ENCODE measurements at regions not wholly inside any gene's neighbourhood (a gene's known extent, or its start where the extent isn't known, plus 50 kb on each side); places are given as distances from the start of the nearest gene placed in this dataset.

DNA sequence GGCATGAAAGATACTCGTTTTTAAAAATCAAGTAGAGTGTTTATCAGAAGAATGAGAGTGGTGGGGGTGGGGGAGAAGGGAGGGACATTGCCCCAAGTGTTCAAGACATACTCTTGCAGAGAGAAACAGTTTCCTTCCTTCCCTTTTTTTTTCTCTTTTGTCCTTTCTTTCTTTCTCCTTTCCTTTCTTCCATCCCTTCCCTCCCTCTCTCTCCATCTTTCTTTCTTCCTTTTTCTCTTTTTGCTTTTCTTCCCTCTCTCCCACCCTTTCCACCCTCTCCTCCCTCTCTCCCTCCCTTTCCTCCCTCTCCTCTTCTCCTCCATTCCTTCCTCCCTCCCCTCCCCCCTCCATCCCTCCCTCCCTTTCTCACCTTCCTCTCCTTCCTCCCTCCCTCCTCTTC, 478.3 kb upstream of the EDIL3 start:
- DNase-seq (ENCODE audit: low read depth) = no peak
- TF ChIP-seq, protein P1, sequence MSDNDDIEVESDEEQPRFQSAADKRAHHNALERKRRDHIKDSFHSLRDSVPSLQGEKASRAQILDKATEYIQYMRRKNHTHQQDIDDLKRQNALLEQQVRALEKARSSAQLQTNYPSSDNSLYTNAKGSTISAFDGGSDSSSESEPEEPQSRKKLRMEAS (IDR thresholded peaks at IDR 0.05; ENCODE audit: low read depth, low read length) = no peak
- TF ChIP-seq MYC (IDR thresholded peaks at IDR 0.05; ENCODE audit: low read depth, low read length) (no peak), CTCF (IDR thresholded peaks at IDR 0.05; ENCODE audit: low read depth, low read length) (no peak), POLR2A (IDR thresholded peaks at IDR 0.05; ENCODE audit: extremely low read depth, insufficient read length) (no peak)
- no peak overlapping the region for H3K4me3 ChIP-seq (ENCODE audit: low read depth, low read length)

DNA sequence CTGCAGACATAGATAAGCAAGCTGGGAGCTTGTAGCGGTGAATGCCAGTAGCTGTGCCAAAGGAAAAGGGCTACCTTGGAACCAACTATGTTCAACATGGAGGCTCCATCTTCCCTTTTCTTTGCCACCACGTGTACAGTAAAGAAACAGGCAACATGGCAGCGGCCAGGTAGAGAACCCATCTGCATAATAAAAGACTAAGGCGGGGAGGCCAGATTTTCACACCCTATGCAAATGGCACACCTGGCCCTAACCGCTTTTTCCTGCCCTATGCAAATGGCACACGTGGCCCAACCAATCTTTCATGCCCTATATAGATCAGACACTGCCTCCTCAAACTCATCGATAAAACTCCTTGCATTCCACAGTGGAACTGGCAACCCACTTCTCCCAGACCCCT, 477.5 kb upstream of the EDIL3 start:
- no peak overlapping the region for H3K4me3 ChIP-seq (ENCODE audit: low read depth, low read length)
- no peak for DNase-seq (ENCODE audit: low read depth)
- TF ChIP-seq CTCF (IDR thresholded peaks at IDR 0.05; ENCODE audit: low read depth, low read length) = no peak
- TF ChIP-seq POLR2A (IDR thresholded peaks at IDR 0.05; ENCODE audit: extremely low read depth, insufficient read length) = no peak
- TF ChIP-seq, protein P1 (IDR thresholded peaks at IDR 0.05; ENCODE audit: low read depth, low read length) = no peak
- TF ChIP-seq MYC (IDR thresholded peaks at IDR 0.05; ENCODE audit: low read depth, low read length) = no peak

GRCh38 chr5:84861306-84861705, 476.6 kb upstream of the EDIL3 start:
- no peak for DNase-seq (ENCODE audit: low read depth)
- TF ChIP-seq POLR2A (IDR thresholded peaks at IDR 0.05; ENCODE audit: extremely low read depth, insufficient read length) (no peak), CTCF (IDR thresholded peaks at IDR 0.05; ENCODE audit: low read depth, low read length) (no peak), MYC (IDR thresholded peaks at IDR 0.05; ENCODE audit: low read depth, low read length) (no peak)
- TF ChIP-seq, protein P1 (IDR thresholded peaks at IDR 0.05; ENCODE audit: low read depth, low read length) = no peak
- no peak overlapping the region for H3K4me3 ChIP-seq (ENCODE audit: low read depth, low read length)

- H3K4me3 ChIP-seq (ENCODE audit: low read depth, low read length) = no peak overlapping the region
- no peak for DNase-seq (ENCODE audit: low read depth)
- TF ChIP-seq CTCF (IDR thresholded peaks at IDR 0.05; ENCODE audit: low read depth, low read length) (no peak), POLR2A (IDR thresholded peaks at IDR 0.05; ENCODE audit: extremely low read depth, insufficient read length) (no peak)
- TF ChIP-seq, protein P1 (IDR thresholded peaks at IDR 0.05; ENCODE audit: low read depth, low read length) = no peak
These were observed 474.4 kb upstream of the EDIL3 start for GRCh38 chr5:84859056-84859455.

DNA sequence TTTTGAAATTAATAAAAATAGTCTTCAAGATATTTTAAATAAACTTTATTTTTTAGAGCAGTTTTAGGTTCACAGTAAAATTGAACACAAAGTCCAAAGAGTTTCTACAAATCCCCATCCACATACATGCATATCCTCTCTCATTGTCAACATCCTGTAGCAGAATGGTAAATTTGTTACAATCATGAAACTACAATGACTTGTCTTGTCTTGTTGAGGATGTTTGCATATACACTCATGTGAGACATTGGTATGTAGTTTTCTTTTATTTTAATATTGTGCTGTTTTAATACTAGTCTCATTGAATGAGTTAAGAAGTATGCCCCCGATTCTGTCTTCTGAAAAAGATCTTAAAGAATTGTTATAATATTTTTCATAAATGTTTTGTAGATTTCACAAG, 447.0 kb upstream of the EDIL3 start:
- no peak overlapping the region for H3K4me3 ChIP-seq (ENCODE audit: low read depth, low read length)
- TF ChIP-seq MYC (IDR thresholded peaks at IDR 0.05; ENCODE audit: low read depth, low read length) = no peak
- TF ChIP-seq POLR2A (IDR thresholded peaks at IDR 0.05; ENCODE audit: extremely low read depth, insufficient read length) = no peak
- no peak for TF ChIP-seq CTCF (IDR thresholded peaks at IDR 0.05; ENCODE audit: low read depth, low read length)
- TF ChIP-seq, protein P1 (IDR thresholded peaks at IDR 0.05; ENCODE audit: low read depth, low read length) = no peak
- DNase-seq (ENCODE audit: low read depth) = no peak

DNA sequence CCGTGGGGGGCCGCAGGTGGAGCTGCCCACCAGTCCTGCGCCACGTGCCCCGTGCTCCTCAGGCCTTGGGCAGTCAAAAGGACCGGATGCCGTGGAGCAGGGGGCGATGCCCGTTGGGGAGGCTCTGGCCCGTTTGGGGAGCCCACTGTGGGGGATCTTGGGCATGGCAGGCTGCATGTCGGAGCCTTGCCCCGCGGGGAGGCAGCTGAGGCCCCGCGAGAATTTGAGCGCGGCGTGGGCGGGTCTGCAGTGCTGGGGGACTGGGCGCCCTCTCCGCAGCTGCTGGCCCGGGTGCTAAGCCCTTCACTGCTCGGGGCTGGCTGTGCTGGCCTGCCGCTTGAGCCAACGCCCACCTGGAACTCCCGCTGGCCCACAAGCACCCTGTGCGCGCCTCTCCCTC, 445.6 kb upstream of the EDIL3 start:
- TF ChIP-seq MYC (IDR thresholded peaks at IDR 0.05; ENCODE audit: low read depth, low read length) (no peak), POLR2A (IDR thresholded peaks at IDR 0.05; ENCODE audit: extremely low read depth, insufficient read length) (no peak), CTCF (IDR thresholded peaks at IDR 0.05; ENCODE audit: low read depth, low read length) (no peak)
- TF ChIP-seq, protein P1 (IDR thresholded peaks at IDR 0.05; ENCODE audit: low read depth, low read length) = no peak
- DNase-seq (ENCODE audit: low read depth) = no peak
- no peak overlapping the region for H3K4me3 ChIP-seq (ENCODE audit: low read depth, low read length)
